ENCODE measurements at regions not wholly inside any gene's neighbourhood (a gene's known extent, or its start where the extent isn't known, plus 50 kb on each side); places are given as distances from the start of the nearest gene placed in this dataset.

DNA sequence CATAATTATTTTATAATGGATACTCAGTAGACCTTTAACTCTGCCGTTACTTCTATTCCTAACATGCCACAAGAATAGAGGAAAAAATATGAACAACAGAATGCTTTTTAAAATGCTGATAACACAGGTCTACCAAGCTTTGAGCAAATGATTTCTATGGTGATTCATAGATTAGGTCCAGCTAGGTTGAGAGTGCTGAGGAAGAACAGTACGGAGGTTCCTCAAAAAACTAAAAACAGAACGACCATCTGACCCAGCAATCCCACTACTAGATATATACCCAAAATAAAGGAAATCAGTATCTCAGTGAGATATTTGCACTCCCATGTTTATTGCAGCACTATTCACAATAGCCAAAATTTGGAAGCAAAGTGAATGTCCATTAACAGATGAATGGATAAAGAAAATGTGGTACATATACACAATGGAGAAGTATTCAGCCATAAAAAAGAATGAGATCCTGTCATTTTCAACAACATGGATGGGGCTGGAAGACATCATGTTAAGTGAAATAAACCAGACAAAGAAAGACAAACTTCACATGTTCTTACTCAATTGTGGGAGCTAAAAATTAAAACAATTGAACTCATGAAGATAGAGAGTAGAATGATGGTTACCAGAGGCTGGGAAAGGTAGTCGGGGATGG is 111.6 kb upstream of the SERTAD2 start:
- TF ChIP-seq, protein P1, sequence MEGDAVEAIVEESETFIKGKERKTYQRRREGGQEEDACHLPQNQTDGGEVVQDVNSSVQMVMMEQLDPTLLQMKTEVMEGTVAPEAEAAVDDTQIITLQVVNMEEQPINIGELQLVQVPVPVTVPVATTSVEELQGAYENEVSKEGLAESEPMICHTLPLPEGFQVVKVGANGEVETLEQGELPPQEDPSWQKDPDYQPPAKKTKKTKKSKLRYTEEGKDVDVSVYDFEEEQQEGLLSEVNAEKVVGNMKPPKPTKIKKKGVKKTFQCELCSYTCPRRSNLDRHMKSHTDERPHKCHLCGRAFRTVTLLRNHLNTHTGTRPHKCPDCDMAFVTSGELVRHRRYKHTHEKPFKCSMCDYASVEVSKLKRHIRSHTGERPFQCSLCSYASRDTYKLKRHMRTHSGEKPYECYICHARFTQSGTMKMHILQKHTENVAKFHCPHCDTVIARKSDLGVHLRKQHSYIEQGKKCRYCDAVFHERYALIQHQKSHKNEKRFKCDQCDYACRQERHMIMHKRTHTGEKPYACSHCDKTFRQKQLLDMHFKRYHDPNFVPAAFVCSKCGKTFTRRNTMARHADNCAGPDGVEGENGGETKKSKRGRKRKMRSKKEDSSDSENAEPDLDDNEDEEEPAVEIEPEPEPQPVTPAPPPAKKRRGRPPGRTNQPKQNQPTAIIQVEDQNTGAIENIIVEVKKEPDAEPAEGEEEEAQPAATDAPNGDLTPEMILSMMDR (IDR thresholded peaks at IDR 0.05), result no peak
- no peak for TF ChIP-seq EP300 (IDR thresholded peaks at IDR 0.05)
- no peak for TF ChIP-seq POLR2A (IDR thresholded peaks at IDR 0.05)
